Fibroblast of lung (primary cell): ENCODE measurements at regions not wholly inside any gene's neighbourhood (a gene's known extent, or its start where the extent isn't known, plus 50 kb on each side); places are given as distances from the start of the nearest gene placed in this dataset.

Experiments used
- EZH2 ChIP-seq: IDR thresholded peaks from 2 replicates; pipeline ENCODE4 v1.5.1; 2012; ENCODE audit warnings: low read length, control low read depth, mild to moderate bottlenecking; ENCODE audit errors: missing control alignments
- TF ChIP-seq, protein P1 (sequence below), 2 donors: IDR thresholded peaks in 1 of 2; conservative IDR thresholded peaks in 1 of 2; 1 replicate in 1 of 2; 2 replicates in 1 of 2; pipeline ENCODE4 v1.5.1; 2011 to 2012; ENCODE audit warnings: low read length in 2 of 2, control low read depth in 1 of 2, inconsistent platforms in 1 of 2, low read depth in 1 of 2, mild to moderate bottlenecking in 1 of 2

DNA sequence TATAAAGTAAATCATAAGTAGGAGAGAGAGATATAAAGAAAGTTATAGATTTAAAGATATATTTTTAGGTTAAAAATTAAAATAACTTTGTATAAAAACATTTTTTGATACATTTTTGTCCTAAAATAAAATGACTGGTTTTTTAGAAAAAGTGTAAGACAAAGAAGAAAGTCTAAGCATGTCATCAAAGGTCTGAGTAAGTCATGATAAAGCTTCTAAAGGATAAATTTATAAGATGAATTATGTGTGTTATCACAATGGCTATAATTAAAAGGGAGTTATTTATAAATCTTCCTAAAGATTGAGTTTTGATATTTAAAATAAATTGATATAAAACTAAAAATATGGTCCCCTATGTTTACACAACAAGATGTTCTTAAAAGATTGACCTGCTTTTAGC, 370.9 kb downstream of the PTPRU start:
- TF ChIP-seq, protein P1, sequence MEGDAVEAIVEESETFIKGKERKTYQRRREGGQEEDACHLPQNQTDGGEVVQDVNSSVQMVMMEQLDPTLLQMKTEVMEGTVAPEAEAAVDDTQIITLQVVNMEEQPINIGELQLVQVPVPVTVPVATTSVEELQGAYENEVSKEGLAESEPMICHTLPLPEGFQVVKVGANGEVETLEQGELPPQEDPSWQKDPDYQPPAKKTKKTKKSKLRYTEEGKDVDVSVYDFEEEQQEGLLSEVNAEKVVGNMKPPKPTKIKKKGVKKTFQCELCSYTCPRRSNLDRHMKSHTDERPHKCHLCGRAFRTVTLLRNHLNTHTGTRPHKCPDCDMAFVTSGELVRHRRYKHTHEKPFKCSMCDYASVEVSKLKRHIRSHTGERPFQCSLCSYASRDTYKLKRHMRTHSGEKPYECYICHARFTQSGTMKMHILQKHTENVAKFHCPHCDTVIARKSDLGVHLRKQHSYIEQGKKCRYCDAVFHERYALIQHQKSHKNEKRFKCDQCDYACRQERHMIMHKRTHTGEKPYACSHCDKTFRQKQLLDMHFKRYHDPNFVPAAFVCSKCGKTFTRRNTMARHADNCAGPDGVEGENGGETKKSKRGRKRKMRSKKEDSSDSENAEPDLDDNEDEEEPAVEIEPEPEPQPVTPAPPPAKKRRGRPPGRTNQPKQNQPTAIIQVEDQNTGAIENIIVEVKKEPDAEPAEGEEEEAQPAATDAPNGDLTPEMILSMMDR (conservative IDR thresholded peaks at IDR 0.05 in 1 of 2, IDR thresholded peaks at IDR 0.05 in 1 of 2; ENCODE audit: low read depth in 1 of 2, low read length in 2 of 2), result no peak
- TF ChIP-seq EZH2, result no peak
